Spleen (tissue), 7 donors: ENCODE measurements at regions not wholly inside any gene's neighbourhood (a gene's known extent, or its start where the extent isn't known, plus 50 kb on each side); places are given as distances from the start of the nearest gene placed in this dataset.

Experiments used
- CTCF ChIP-seq, 11 experiments: fragments of 200-600 bp in 7 of 11; fragments of 450-650 bp in 4 of 11; sonication (generic) in 4 of 11; IDR thresholded peaks in 8 of 11; conservative IDR thresholded peaks in 3 of 11; 1 replicate in 7 of 11; 2 replicates in 4 of 11; pipeline versions ENCODE4 v1.4.0 to v1.8.0; 2016 to 2021; ENCODE audit warnings: antibody characterized with exemption in 11 of 11, inconsistent platforms in 4 of 11, mild to moderate bottlenecking in 1 of 11
- POLR2A ChIP-seq, 3 donors: fragments of 450-650 bp; IDR thresholded peaks; one replicate each; pipeline ENCODE4 v1.5.1; 2017; ENCODE audit warnings: antibody characterized with exemption in 3 of 3, mild to moderate bottlenecking in 1 of 3
- donor health status: DM: no; HTN: no; CAD: no; lungs with moderate emphysema.
- donor health status: DM: no; HTN: no; CAD: no.
- donor health status: DM: no; HTN: no; CAD: no.

GRCh38 chr12:111024205-111024801 lies 103.9 kb upstream of the MYL2 start:
- TF ChIP-seq CTCF (IDR thresholded peaks at IDR 0.05 in 8 of 11, conservative IDR thresholded peaks at IDR 0.05 in 3 of 11) = peak; percentile 38 to 87 (median 69)
- TF ChIP-seq POLR2A (IDR thresholded peaks at IDR 0.05) = no peak
